ENCODE measurements at regions not wholly inside any gene's neighbourhood (a gene's known extent, or its start where the extent isn't known, plus 50 kb on each side); places are given as distances from the start of the nearest gene placed in this dataset.
"Not testable (repeated sequence)": the region's sequence is repeated elsewhere in the genome, so short reads cannot be mapped to it uniquely, and the experiment has no call there.

- DNase-seq (ENCODE audit: low spot score), result no peak
Observed at GRCh38 chr14:53743371-53743770, 213.3 kb downstream of the BMP4 start.

- no peak for DNase-seq (ENCODE audit: low spot score)
Observed at GRCh38 chr14:53742233-53742620, 214.4 kb downstream of the BMP4 start.

- DNase-seq (ENCODE audit: low spot score), result no peak
Observed at GRCh38 chr14:53741479-53742232, 215.0 kb downstream of the BMP4 start.

GRCh38 chr14:53740570-53740969, 216.1 kb downstream of the BMP4 start:
- DNase-seq (ENCODE audit: low spot score), result no peak

- no peak for DNase-seq (ENCODE audit: low spot score)
Observed at GRCh38 chr14:53735916-53736315, 220.7 kb downstream of the BMP4 start.

GRCh38 chr14:53723221-53723620, 233.4 kb downstream of the BMP4 start:
- DNase-seq (ENCODE audit: low spot score), result no peak

GRCh38 chr14:53719536-53719935, 237.1 kb downstream of the BMP4 start:
- DNase-seq (ENCODE audit: low spot score), result no peak

- DNase-seq (ENCODE audit: low spot score), result no peak
Observed at GRCh38 chr14:53716578-53716977, 240.0 kb downstream of the BMP4 start.

- peak; percentile 8 for DNase-seq (ENCODE audit: low spot score)
Observed at GRCh38 chr14:53715193-53715721, 241.4 kb downstream of the BMP4 start.

GRCh38 chr14:53714495-53715192, 242.0 kb downstream of the BMP4 start:
- no peak for DNase-seq (ENCODE audit: low spot score)

GRCh38 chr14:53712901-53713300, 243.7 kb downstream of the BMP4 start:
- DNase-seq (ENCODE audit: low spot score), result not testable (repeated sequence)

GRCh38 chr14:53711205-53711604, 245.4 kb downstream of the BMP4 start:
- DNase-seq (ENCODE audit: low spot score), result no peak

GRCh38 chr14:53710615-53711014, 246.0 kb downstream of the BMP4 start:
- no peak for DNase-seq (ENCODE audit: low spot score)

- no peak for DNase-seq (ENCODE audit: low spot score)
Observed at GRCh38 chr14:53709381-53709780, 247.2 kb downstream of the BMP4 start.

- DNase-seq (ENCODE audit: low spot score), result no peak
Observed at GRCh38 chr14:53703457-53703856, 253.2 kb downstream of the BMP4 start.

- DNase-seq (ENCODE audit: low spot score), result no peak
Observed at GRCh38 chr14:53701108-53701875, 255.3 kb downstream of the BMP4 start.

GRCh38 chr14:53696217-53696965, 260.2 kb downstream of the BMP4 start:
- DNase-seq (ENCODE audit: low spot score), result no peak

GRCh38 chr14:53695692-53696214, 260.9 kb downstream of the BMP4 start:
- no peak for DNase-seq (ENCODE audit: low spot score)

- no peak for DNase-seq (ENCODE audit: low spot score)
Observed at GRCh38 chr14:53692885-53693284, 263.7 kb downstream of the BMP4 start.

GRCh38 chr14:53692451-53692850, 264.2 kb downstream of the BMP4 start:
- DNase-seq (ENCODE audit: low spot score), result no peak

GRCh38 chr14:53683229-53683628, 273.4 kb downstream of the BMP4 start:
- no peak for DNase-seq (ENCODE audit: low spot score)

- no peak for DNase-seq (ENCODE audit: low spot score)
Observed at GRCh38 chr14:53672526-53672925, 284.1 kb downstream of the BMP4 start.

All from RKO (cell line).